ENCODE measurements at regions not wholly inside any gene's neighbourhood (a gene's known extent, or its start where the extent isn't known, plus 50 kb on each side); places are given as distances from the start of the nearest gene placed in this dataset.
A peak's percentile ranks its signal among the peaks of the same experiment; 100 is the strongest.
"Not testable (repeated sequence)": the region's sequence is repeated elsewhere in the genome, so short reads cannot be mapped to it uniquely, and the experiment has no call there.

GRCh38 chr2:192515937-192516336 lies 321.2 kb upstream of the TMEFF2 start:
- Histone ChIP-seq H3K4me3 (no peak overlapping the region), H3K9me3 (no peaks in the 10 kb centered on the region), H3K4me2 (no peak overlapping the region), H3K27ac (no peak overlapping the region), H3K4me1 (no peaks in the 10 kb centered on the region)
- WGBS (ENCODE audit: missing lambda C conversion rate): 58% methylated on average over 3 of the region's 3 CpGs
- DNase-seq (ENCODE audit: low read depth in 1 of 2, low spot score in 1 of 2) (no peak), FAIRE-seq (no peak), ATAC-seq (no peak)
- ChIA-PET POLR2A (no interaction called here), CTCF (no interaction called here)
- no peak for TF ChIP-seq FOXS1 (CRISPR knock-in tag; IDR thresholded peaks at IDR 0.05)
- no peak for TF ChIP-seq FOSL2 (IDR thresholded peaks at IDR 0.05)
- TF ChIP-seq FOSL2 (CRISPR knock-in tag; IDR thresholded peaks at IDR 0.05): peak; percentile 56; the same call in 1 of the 2 replicates
- TF ChIP-seq HOXB13 (CRISPR knock-in tag; IDR thresholded peaks at IDR 0.05; ENCODE audit: low read depth): no peak

- CTCF ChIA-PET: no interaction called here
- FAIRE-seq: no peak
- H3K4me2 ChIP-seq: no peak overlapping the region
- no peaks in the 10 kb centered on the region for H3K4me1 ChIP-seq
- H3K4me3 ChIP-seq: no peak overlapping the region
- WGBS (ENCODE audit: missing lambda C conversion rate): 83% methylated on average over 4 of the region's 4 CpGs
- POLR2A ChIA-PET: no interaction called here
- ATAC-seq: no peak
- H3K27ac ChIP-seq: no peak overlapping the region
- TF ChIP-seq, protein P1, sequence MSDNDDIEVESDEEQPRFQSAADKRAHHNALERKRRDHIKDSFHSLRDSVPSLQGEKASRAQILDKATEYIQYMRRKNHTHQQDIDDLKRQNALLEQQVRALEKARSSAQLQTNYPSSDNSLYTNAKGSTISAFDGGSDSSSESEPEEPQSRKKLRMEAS (IDR thresholded peaks at IDR 0.05): no peak
- TF ChIP-seq POLR2AphosphoS2 (conservative IDR thresholded peaks at IDR 0.05; ENCODE audit: low read length): no peak
- DNase-seq (ENCODE audit: low read depth in 1 of 2, low spot score in 1 of 2): no peak
- H3K9me3 ChIP-seq: no peaks in the 10 kb centered on the region
Measured at GRCh38 chr2:192513575-192513974, 318.8 kb upstream of the TMEFF2 start.

GRCh38 chr2:192507836-192508450 lies 313.2 kb upstream of the TMEFF2 start:
- H3K27ac ChIP-seq; H3K9me3 ChIP-seq; H3K4me1 ChIP-seq; DNase-seq (ENCODE audit: low read depth in 1 of 2, low spot score in 1 of 2); ATAC-seq; H3K4me2 ChIP-seq; FAIRE-seq; POLR2A ChIA-PET; H3K4me3 ChIP-seq; CTCF ChIA-PET: not testable (repeated sequence)
- 91% methylated on average over 13 of the region's 33 CpGs for WGBS (ENCODE audit: missing lambda C conversion rate)

- ChIA-PET POLR2A (no interaction called here), CTCF (interaction anchor here (0.6 kb wide), 1 partner anchor 12 kb away, joined by 3 read pairs; no protein-coding TSS in a partner anchor)
- Histone ChIP-seq H3K4me1 (peaks cover 16% of the 10 kb centered on the region), H3K4me2 (peak overlapping the region; percentile 38), H3K4me3 (no peak overlapping the region), H3K27ac (peak overlapping the region in 1 of 2 experiments; percentile 38; a peak in 1 of 6 replicates), H3K9me3 (no peaks in the 10 kb centered on the region)
- TF ChIP-seq POLR2AphosphoS2 (conservative IDR thresholded peaks at IDR 0.05; ENCODE audit: low read length) (no peak), JUNB (IDR thresholded peaks at IDR 0.05) (peak; percentile 69), CEBPB (IDR thresholded peaks at IDR 0.05) (0 out of 4 replicates have a peak, but pooled peaks of 1 of the 2 experiments have one; percentile 5), HOXB13 (CRISPR knock-in tag; IDR thresholded peaks at IDR 0.05; ENCODE audit: low read depth) (no peak), FOSL2 (IDR thresholded peaks at IDR 0.05) (peak; percentile 27; the same call in 1 of the 2 replicates), FOSL2 (CRISPR knock-in tag; IDR thresholded peaks at IDR 0.05) (peak; percentile 55), ZC3H11A (IDR thresholded peaks at IDR 0.05) (no peak), EP300 (IDR thresholded peaks at IDR 0.05) (peak in 1 of 2 experiments; percentile 47; a peak in 1 of 5 replicates)
- DNase-seq (ENCODE audit: low read depth in 1 of 2, low spot score in 1 of 2): peak in 1 of 2 experiments; percentile 74
- ATAC-seq: peak; percentile 73 to 96
- no peak for FAIRE-seq
- 6% methylated on average over 3 of the region's 3 CpGs for WGBS (ENCODE audit: missing lambda C conversion rate)
Measured at GRCh38 chr2:192500550-192501200, 305.9 kb upstream of the TMEFF2 start.

DNA sequence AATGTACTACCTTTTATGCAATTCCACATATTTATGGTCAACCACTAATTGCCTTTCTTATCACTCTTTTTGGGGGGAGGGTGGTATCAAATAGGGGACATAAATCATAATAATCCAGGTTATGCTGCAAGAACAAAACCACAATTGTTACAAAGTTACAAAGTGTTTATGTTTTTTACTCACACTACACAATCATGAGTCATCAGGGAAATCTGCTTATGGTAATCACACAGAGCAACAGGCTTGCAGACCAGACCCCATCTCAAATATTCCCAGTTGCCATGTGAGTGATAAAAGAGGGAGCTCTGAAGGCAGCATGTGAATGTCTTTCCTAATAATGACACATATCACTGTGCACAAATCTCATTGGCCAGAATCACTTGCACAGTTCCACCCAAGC lies 304.7 kb upstream of the TMEFF2 start:
- H3K4me3 ChIP-seq: no peak overlapping the region
- H3K4me1 ChIP-seq: peaks cover 16% of the 10 kb centered on the region
- CTCF ChIA-PET: no interaction called here
- TF ChIP-seq ZNF302 (CRISPR knock-in tag; IDR thresholded peaks at IDR 0.05): no peak
- no peak for TF ChIP-seq MYC (IDR thresholded peaks at IDR 0.05; ENCODE audit: borderline replicate concordance, low read length)
- TF ChIP-seq RFX5 (IDR thresholded peaks at IDR 0.05): no peak
- no peak for TF ChIP-seq RAD21 (conservative IDR thresholded peaks at IDR 0.05 in 1 of 2, IDR thresholded peaks at IDR 0.05 in 1 of 2)
- TF ChIP-seq FOSL2 (IDR thresholded peaks at IDR 0.05): no peak
- TF ChIP-seq FOSL2 (CRISPR knock-in tag; IDR thresholded peaks at IDR 0.05): peak; percentile 35; the same call in 1 of the 2 replicates
- DNase-seq (ENCODE audit: low read depth in 1 of 2, low spot score in 1 of 2) (no peak), FAIRE-seq (no peak), ATAC-seq (no peak)
- H3K4me2 ChIP-seq: no peak overlapping the region
- H3K27ac ChIP-seq: no peak overlapping the region
- H3K9me3 ChIP-seq: no peaks in the 10 kb centered on the region
- POLR2A ChIA-PET: no interaction called here
